Activated T-cell treated with anti-CD3 and anti-CD28 coated beads for 24 hours (primary cell): ENCODE measurements at regions not wholly inside any gene's neighbourhood (a gene's known extent, or its start where the extent isn't known, plus 50 kb on each side); places are given as distances from the start of the nearest gene placed in this dataset.

Experiments
- DNase-seq: peaks from one replicate; pipeline ENCODE4 v3.0.0-alpha.2; 2020; ENCODE audit warnings: low read depth

GRCh38 chr16:26295625-26296304 is 604.0 kb downstream of the HS3ST4 start:
- DNase-seq = no peak

- DNase-seq = no peak
Observed at GRCh38 chr16:26301516-26301915, 609.8 kb downstream of the HS3ST4 start.

GRCh38 chr16:26316683-26317464 is 625.1 kb downstream of the HS3ST4 start:
- DNase-seq = no peak

DNA sequence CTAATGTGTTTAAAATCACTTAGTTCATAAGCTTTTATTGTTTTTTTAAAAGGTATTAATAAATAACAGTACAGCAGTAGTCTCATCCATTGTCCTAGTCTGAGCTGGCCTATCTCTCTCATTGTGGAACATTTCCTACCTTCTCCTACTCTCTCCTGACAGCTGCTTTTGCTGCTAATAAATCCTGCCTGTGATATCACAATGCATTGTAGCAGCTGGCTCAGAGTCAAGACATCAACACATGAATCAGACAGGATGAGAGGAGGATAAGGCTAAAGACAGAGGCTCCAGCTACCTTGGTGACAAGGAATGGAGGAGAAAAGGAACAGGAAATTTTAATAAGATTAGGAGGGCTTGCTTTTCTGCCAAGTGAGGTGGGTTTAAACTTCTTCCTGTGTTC is 626.1 kb downstream of the HS3ST4 start:
- DNase-seq = no peak

DNA sequence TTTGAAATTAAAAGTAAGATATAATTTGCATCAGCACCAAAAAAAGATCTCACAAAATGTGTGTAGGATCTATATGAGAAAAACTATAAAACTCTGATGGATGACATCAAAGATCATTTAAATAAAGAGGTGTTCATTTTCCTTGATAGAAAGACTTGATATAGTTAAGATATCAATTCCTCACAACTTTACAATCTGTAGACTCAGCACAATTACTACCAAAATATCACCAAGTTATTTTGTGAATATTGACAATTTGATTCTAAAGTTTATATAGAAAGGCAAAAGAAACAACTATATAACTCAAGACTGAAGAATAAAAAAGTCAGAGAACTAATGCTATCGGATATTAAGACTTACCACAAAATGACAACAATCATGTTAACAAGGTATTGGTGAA is 638.9 kb downstream of the HS3ST4 start:
- no peak for DNase-seq

GRCh38 chr16:26334218-26335111 is 642.7 kb downstream of the HS3ST4 start:
- DNase-seq = no peak

DNA sequence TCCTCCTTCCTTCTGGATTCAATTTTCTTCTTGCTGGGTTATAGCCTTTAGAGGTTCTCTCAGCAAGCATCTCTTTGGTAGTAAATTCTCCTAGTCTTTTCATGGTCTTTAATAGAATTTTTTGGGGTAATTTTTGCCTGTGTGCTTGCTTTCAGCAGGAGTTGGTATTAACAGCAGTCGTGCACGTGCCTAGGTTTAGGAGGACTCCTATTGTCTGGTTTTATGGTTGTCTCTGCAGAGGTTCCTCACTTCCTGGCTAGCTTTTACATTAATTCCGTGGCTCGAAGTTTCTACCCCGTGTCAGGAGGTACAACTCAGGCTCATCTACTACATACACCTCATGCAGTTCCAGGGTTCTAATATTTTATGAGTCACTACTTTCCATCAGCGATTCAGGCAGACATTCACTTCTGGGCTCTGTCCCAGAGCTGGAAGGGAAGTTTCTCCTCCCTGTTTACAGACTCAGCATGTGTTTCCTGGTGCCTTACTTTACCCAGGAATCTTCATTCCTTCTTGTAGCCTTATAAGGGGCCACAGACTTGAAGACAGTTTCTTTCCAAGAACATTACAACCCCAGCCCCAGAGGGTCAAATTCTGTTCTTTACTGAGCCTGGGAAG is 643.6 kb downstream of the HS3ST4 start:
- no peak for DNase-seq

GRCh38 chr16:26342621-26343020 is 650.9 kb downstream of the HS3ST4 start:
- no peak for DNase-seq

DNA sequence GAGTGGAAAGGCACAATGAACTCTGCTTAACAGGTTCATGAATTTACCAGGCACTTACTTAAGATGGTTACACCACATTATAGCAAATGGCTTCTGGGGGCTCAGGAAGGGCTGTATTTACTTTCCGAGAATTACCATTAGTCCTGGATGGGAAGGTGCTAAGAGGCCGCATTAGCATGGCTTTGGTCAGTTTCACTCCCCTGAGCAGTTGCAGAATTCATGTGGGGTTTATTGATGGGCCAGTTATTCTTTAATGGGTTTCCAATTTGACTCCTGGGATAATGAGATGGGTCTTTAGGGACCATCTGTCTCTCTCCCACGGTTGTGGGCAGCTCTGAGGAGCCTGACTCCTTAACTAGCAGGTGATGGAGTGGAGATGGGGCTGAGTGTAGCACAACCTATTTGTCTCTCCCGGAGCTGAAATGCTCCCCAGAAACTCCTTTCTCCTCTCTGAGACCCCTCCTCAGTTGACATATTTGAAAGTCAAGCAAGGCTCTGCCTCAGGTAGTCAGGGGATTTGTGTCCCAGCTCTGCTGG is 652.5 kb downstream of the HS3ST4 start:
- no peak for DNase-seq

DNA sequence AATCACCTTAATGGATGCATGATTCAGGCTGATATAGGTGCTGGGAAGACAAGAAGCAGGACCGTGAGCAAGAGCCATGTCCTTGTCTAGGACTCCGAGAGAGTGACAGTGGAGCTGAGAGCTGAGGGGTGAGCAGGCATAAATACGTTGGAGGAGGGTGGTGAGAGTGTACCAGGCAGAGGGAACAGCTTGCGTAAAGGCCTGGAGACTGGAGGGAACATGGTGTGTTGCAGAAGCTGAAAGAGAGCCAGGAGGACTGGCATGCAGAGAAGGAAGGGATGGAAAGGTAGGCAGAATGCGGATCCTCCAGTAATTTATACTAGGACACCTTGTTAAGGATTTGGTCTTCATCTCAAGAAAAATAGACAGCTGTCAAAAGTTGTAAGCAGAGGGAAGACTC is 653.2 kb downstream of the HS3ST4 start:
- DNase-seq = no peak

- DNase-seq = no peak
Observed at GRCh38 chr16:26345966-26346365, 654.2 kb downstream of the HS3ST4 start.

GRCh38 chr16:26348095-26348494 is 656.3 kb downstream of the HS3ST4 start:
- no peak for DNase-seq

- DNase-seq = no peak
Observed at GRCh38 chr16:26360867-26361266, 669.1 kb downstream of the HS3ST4 start.

GRCh38 chr16:26363581-26363980 is 671.8 kb downstream of the HS3ST4 start:
- no peak for DNase-seq

GRCh38 chr16:26365161-26365940 is 673.6 kb downstream of the HS3ST4 start:
- DNase-seq = no peak

GRCh38 chr16:26371349-26371869 is 679.6 kb downstream of the HS3ST4 start:
- no peak for DNase-seq

GRCh38 chr16:26374279-26374925 is 682.6 kb downstream of the HS3ST4 start:
- DNase-seq = no peak

- no peak for DNase-seq
Observed at GRCh38 chr16:26382586-26382985, 684.1 kb upstream of the C16orf82 start.

- DNase-seq = no peak
Observed at GRCh38 chr16:26386096-26386495, 680.6 kb upstream of the C16orf82 start.

GRCh38 chr16:26391833-26392232 is 674.9 kb upstream of the C16orf82 start:
- DNase-seq = no peak
